Activated T-cell treated with anti-CD3 and anti-CD28 coated beads, Interleukin-2, amount 50 U/mL, for 1 hour (primary cell): ENCODE measurements at regions not wholly inside any gene's neighbourhood (a gene's known extent, or its start where the extent isn't known, plus 50 kb on each side); places are given as distances from the start of the nearest gene placed in this dataset.
"Not testable (repeated sequence)": the region's sequence is repeated elsewhere in the genome, so short reads cannot be mapped to it uniquely, and the experiment has no call there.

Experiments used
- DNase-seq: peaks from one replicate; pipeline ENCODE4 v3.0.0-alpha.2; 2020

DNA sequence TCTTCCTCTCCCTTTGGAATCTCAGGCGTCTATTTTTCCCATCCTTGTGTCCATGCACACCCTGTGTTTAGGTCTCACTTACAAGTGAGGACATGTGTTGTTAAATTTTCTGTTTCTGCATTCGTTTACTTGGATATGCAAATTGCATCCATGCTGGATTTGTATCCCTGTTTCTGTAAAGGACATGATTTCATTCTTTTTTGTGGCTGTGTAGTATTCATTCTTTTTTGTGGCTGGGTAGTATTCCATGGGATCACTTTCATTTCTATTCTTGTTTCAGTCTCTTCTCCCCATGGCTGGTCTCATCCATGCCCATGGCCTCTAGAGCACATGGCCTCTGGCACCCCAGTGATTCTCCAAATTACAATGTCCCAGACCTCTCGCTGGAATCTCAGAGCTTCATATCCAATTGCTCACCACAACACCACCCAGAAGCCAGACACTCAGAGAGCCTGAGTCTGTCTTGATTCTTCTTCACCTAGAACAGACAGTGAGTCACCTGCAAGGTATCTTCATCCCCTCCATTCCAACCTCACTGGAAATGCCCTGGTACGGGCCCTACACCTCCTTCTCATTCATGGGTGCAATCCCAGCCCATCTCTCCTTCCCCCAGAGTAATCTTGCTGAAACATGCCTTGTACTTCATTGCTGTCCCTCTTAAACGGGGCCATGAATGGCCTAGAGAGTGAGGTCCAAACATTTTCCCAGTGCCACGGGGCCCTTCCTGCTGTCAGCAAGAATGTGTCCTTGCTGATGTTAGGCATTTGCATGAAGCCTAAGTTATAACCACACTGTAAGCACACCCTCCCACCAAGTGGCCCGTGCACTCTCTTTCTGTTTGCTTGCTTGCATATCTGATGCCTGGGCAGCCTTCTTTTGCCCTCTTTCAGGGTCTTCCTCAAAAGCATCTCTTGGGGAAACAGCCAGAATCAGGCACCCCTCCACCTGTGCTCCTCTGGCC lies 476.2 kb upstream of the TSHZ3 start:
- no peak for DNase-seq

DNA sequence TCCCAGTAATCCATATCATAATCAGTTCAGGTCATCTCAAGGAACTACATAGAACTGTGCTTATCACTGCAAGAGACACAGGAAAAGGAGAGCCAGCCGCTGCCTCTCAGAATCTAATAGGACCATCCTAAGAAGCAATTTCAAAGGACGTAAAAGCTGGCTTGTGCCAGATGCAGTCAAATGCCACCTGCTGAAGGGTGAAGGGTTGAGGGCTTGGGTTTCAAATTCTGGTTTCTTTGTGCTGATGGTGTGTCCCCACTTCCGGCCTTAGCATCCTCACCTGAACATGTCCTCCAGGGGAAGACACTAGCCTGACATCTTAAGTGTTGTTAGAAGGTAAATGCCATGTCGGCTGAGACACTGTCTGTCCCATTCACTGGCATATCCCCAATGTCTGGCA lies 477.1 kb upstream of the TSHZ3 start:
- DNase-seq: no peak

DNA sequence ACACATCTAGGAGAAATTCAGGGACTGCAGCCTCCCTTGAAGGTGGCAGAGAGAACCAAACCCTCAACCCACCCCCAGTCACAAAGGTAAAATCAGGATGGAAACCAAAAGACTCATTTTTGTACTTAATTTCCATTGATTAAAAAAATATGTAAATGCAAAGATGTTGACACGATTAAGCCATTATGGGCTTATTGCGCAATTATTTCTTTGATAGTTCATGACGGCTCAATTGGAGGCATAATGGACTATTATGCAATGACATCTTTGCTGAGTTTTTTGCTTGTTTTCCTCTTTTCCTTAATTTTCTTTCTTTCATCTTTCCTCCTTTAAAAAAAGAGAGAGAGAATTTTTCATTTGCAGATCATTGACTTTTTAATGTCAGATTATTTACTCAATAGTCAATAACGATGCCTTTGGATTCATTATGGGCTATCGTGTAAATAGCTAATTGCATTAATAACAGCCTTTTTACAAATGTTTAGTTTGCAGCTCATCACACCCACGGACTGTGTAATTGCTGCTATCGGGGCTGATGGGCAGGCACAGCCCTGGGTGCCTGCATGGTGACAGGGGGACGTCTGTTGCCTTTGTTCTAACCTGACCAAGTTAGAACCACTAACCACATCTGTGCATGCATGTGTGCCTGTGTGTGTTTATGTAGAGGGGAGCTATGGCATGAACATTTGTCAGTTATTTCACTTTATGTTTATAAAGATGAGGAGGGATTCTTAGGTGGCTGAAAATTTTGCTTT lies 482.4 kb upstream of the TSHZ3 start:
- no peak for DNase-seq

DNA sequence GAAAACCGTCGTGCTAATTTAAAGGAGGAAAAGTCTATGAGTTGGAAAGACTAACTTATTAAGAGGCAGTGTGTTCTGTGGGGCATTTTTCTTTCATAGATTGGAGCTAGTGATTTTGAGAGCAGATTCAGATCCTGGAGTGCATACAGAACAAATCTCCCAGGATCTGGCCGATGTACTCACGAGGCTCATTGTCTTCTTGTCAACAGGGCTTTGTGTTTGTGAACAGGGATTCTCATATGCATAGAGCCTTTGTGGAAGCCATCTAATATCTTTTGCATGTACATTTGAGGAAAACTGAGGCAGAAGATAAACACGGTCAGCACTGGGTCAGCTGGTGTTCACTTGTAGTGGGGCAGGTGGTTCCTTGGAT lies 482.9 kb upstream of the TSHZ3 start:
- DNase-seq: no peak

DNA sequence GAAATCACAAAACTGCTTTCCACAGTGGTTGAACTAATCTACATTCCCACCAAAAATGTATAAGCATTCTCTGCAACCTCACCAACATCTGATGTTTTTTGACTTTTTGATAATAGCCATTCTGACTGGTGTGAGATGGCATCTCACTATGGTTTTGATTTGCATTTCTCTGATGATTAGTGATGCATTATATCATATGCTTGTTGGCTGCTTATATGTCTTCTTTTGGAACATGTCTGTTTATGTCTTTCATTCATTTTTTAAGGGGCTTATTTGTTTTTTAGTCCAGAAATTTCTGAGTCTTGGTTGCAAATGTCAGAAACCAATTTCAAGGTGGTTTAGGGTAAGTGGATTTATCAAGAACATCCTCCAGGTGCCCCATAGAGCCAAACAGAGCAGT lies 484.8 kb upstream of the TSHZ3 start:
- DNase-seq: no peak

DNA sequence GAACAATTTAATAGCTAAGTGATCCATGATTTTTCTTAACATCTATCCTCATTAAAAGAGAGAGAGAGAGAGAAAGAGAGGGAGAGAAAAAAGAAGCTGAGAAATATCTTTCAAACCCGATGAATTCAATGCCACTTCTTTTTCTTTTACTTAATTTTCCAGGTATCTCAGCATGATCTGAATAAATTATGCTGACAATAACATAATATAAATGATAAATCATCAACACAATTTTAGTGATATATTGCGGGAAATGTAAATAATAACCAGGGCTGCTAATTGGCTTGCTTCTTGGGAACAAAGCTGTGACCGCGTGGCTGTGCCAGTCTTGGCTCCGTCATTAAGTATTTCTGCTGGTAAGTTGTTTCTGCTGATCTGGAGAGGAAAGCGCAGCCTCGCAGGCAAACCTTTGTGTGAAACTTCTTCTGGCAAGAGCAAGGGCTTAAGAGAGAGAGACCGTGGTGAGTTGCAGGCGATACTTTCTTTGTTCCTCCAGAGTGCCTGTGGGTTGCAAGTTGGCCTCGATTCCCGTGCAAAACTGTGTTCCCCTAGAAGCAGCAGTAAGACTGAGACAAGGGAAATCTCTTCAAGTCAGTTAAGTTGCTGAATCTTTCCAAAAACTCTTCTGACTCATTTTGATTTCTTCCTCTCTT lies 489.1 kb upstream of the TSHZ3 start:
- DNase-seq: no peak

DNA sequence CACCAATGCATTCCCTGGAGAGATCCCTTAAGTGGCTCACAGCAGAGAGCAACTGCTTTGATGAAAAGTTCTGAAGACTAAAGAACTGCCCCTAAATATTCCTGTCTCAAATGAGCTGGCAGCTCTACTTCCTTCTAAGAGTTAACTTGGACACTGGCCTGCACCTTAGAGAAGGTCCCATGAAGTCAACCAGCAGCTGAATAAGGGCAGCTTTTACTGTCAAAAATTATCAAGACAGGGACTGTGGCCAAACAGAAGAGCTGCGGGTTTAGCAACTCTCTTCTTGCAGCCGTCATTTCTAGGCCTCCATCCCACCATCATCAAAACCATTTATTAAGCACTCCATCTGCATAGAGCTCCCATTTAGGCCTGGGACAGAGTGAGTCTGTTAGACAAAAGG lies 491.1 kb upstream of the TSHZ3 start:
- DNase-seq: no peak

DNA sequence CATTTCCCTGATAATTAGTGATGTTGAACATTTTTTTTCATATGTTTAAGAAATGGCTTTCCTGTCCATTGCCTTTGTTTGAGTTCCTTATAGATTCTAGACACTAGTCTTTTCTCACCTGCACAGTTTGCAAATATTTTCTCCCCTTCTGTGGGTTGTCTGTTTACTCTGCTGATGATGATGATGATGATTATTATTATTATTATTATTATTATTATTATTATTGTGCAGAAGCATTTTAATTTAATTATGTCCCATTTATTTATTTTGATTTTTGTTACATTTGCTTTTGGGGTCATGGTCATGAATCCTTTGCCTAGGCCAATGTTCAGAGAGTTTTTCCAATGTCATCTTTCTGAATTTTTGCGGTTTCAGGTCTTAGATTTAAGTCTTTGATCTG lies 492.5 kb upstream of the TSHZ3 start:
- no peak for DNase-seq

DNA sequence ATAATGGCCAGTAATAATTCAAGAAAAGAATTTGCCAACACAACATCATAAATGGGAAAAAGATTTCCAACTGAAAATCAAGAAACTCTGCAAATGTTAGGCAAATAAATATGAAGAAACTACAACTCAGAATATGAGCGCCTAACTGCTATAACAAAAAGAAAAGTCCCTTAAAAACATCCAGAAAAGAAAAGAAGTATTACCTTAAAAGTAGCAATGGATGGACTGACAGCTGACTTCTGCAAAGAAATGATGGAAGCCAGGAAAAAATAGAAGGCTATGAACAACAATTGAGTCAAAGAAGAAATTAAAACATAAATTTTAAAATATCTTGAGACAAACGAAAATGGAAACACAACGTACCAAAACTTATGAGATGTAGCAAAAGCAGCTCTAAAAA lies 482.3 kb upstream of the ZNF507 start:
- no peak for DNase-seq

DNA sequence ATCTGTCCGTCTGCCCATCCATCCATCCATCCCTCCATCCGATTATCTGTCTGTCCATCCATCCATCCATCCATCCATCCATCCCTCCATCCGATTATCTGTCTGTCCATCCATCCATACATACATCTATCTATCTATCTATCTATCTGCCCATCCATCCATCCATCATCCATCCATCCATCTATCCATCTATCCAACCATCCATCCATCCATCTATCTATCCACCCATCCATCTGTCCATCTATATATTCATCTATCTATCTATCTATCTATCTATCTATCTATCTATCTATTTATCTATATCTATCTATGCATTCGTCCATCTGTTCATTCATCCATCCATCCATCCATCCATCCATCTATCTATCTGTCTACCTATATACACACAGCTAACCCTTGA lies 471.1 kb upstream of the ZNF507 start:
- no peak for DNase-seq

DNA sequence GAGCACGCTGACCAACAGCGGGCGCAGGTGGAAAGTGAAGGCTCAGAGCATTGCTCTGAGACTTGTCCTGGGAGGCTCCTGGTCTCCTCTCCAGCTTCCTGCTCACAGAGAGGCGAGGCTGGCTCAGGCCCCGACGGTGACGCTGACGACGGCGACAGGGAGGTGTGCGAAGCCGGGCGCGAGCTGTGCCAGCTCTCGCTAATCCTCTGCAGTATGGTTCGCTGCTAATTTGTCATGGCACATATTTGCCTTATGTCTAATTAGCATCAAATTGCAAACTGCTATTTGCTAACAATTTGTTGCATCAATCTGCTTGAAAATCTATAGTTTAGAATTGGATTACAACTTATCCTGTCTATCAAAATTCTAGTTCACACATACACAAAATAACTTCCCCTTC lies 469.8 kb upstream of the ZNF507 start:
- no peak for DNase-seq

DNA sequence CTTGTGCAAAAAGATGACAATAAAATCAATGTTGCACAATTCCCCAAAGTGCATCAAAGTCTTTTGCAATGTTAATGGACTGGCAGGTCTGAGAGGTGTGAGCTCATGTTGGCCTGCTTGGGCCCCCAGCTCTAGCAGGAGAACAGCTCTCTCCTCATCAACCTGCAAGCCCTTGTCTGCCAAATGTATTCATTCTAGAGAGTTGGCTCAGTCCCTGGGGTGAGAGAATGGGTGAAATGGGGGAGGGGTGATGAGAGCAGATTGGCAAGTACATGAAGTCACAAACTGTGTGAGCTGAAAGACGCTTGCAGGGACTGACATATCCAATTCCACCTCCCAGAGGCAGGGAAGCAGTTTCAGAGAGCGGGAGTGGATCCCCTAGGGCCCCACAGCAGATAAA lies 465.1 kb upstream of the ZNF507 start:
- DNase-seq: no peak

DNA sequence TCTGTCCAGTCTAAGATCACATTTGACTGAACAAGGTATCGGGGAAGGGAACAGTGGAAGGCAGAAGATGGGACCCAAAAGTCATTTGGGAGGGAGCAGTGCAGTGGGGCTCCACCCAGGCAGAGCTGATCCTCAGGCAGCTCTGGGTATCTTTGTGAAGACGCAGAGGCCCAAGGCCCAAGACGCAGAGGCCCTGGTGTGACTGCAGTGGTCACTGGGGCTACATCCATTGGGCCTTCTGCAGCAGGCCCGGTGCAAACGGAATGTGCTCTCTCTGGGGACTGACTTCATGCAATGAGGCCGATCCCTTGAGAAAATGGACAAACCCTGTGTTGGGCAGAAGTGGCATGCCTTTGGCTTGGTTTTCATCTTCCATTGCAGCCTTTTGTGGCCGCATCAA lies 463.4 kb upstream of the ZNF507 start:
- no peak for DNase-seq

DNA sequence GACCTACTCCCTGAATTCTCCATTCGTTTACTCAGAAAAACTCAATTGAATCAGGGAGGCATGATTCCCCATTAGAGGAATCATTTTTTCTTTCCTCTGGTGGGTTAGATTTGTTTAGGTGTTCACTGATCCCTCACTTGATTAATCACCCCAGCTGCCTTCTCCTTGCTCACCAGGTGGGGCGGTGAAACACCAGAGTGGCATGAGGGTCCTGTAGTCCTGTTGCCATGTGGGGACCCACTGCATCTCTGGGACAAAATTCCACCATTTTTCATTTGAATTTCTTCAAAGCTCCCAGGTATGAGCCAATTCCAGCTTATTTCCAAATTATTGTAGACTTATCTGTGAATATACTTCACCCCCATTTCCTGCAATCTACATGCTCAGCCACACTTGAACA lies 462.7 kb upstream of the ZNF507 start:
- no peak for DNase-seq

DNA sequence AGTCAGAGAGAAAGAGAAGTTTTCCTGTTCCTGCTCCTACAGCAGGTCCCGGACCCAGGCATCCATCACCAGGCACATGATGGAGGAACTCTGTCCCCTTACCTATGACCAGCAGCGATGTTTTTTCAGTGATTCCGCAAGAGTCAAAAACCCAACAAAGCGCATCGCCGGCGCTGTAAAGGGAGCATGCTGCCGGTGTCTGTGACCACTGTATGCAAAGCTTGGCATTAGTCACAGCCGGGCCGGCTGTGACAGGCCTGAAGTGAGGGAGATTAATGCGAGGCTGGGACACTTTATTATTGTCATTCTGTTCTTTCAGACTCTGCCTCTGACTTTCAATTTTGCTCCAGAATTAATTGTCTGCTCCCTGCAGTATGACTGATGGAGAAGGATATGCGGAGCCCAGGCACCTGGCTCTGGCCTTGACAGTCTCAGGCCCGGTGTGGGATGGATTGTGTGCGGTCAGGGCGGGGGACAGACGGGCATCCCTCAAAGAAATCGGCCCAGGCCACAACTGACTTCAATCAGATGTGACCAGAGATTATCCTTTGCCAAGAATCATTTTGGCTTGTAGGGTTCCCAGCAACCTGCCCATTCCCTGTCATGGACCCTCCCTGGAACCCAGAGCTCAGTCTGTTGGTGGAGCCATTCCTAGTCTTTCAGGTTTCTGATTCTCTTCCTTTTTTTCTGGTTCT lies 462.0 kb upstream of the ZNF507 start:
- no peak for DNase-seq

DNA sequence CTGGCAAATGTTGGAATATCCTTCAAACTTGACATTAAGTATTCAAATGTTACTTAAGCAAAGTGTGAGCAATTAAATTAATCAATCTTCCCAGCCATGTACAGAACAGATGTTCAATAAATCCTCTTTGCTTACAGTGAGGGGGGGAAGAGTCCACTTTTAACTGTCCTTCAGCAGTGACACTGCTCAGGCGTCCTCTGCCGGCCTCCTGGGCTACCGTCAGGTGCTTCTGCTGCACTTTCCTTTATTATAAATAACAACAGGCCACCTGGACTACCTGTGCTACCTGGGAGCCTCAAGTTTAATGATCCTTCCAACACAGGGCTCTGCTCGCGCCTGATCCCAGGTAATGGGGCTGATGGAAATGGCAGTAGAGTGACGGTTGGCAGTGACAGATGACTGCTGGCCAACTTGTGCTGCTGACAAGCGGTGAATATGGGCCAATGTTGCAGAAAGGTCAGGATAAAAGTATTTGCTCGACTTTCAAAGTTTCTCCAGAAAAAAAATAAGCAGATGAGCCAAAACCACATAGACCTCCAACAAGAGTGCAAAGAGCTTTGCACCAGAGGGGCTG lies 460.0 kb upstream of the ZNF507 start:
- DNase-seq: no peak

DNA sequence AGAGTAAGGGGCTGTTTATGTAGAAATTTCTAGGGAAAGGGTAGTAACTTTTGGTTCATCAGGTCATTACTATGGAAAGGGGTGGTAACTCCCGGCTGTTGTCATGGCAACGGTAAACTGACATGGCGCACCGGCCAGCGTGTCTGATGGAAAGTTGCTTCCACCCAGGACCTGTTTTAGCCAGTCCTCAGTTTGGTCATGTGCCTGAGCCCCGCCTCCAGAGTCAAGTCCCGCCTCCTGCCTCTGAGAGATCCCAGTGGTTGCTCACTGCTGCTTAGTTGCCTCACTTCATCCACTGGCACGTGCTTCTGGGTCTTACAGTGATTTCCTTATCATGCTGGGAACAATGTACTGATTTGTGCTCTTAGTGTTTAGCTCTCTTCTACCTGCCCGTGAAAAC lies 455.2 kb upstream of the ZNF507 start:
- no peak for DNase-seq

DNA sequence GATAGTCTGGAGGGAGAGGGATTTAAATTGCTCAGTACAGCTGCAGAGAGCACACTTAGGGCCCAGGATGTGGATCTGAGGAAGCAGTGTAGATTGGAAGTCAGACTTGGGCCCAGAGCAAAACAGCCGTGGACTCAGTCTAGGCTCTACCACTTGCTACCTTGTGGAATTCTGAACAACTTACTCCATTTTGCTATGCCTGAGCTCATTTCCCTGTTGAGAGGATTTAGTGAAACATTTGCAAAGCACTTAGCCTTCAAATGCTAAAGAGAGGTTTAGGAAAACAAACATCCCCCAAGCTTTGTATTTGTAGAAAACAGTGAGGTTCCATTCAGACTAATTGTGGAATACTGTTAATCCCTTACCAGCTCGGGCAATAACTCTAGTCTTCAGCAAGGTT lies 453.4 kb upstream of the ZNF507 start:
- DNase-seq: no peak

DNA sequence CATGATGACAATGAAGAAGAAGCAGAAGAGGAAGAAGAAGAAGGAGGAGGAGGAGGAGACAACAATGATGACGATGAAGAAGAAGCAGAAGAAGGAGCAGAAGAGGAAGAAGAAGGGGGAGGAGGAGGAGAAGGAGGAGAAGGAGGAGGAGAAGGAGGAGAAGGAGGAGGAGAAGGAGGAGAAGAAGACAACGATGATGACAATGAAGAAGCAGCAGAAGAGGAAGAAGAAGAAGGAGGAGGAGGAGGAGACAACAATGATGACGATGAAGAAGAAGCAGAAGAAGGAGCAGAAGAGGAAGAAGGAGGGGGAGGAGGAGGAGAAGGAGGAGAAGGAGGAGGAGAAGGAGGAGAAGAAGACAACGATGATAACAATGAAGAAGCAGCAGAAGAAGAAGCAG lies 451.9 kb upstream of the ZNF507 start:
- not testable (repeated sequence) for DNase-seq

DNA sequence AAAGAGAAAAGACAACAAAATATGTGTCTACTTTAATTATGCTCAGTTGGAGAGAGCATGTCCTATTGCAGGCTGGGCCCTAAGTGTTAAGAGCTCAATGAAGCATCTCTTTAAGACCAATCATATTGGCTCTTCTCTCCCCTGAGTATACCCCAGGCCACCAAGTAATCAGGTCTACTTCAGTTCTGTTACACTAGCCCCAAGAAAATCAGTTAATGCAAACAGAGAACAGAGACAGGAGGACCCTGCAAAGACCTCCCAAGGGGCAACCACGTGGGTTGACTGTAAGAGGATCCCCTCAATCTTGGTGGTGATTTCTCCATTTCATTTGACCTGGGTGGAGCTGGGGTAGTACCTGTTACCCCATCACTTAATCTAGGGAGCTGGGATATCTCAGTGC lies 451.0 kb upstream of the ZNF507 start:
- DNase-seq: no peak

DNA sequence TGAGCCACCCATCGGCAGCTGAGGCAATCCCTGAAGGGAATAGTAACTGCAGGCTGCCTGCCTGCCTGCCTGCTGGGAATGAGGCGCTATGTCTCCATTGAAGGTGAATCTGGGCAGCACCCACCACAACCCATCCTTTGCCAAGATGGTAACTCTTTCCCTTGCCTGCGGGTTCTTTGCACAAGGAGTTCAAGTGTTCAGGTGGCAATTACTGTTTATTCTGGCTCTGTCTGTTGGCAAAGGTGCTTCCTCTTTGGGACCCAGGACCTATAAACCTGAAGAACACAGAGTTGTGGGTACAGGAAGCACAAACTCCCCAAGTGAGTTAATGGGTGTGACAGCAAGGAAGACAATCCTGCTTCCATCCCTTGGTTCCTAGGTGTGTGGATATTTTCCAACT lies 448.1 kb upstream of the ZNF507 start:
- DNase-seq: no peak

DNA sequence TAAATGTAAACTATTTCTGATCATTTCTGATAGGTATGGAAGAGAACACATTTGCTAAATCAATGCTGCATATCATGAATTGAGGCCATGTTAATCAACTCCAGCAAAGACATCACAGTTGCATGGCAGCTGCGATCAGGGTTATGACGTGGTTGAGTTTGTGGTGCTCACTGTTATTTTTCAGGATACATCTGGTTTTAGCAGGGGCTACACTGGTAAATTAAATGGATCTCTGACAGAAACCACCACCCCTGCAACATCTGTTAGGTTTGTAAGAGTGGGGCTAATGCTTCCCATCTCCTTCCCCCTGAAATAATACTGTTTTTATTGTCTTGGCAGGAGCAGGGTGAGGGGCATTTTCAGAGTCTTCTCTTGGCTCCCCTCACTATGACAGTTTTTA lies 444.4 kb upstream of the ZNF507 start:
- DNase-seq: no peak

DNA sequence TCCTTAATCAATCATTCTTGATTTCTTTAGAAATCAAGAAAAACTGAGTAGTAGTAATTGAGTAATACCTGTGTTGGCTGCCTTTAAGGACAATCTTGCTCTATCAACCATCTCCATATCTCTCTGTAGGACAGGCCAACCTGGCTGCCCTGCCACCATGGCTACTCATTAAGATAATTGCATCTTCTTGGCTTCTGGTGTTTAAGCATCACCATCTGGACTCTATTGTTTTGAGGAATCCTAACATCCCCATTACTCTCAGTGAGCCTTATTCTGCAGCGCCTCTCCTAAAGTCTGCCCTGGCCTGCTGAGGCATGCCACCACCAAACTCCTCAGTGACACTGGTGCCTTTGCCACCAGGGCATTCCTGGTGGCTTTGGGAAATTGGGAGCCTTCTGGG lies 442.6 kb upstream of the ZNF507 start:
- no peak for DNase-seq
